ENCODE measurements at regions not wholly inside any gene's neighbourhood (a gene's known extent, or its start where the extent isn't known, plus 50 kb on each side); places are given as distances from the start of the nearest gene placed in this dataset.
"Not testable (repeated sequence)": the region's sequence is repeated elsewhere in the genome, so short reads cannot be mapped to it uniquely, and the experiment has no call there.

GRCh38 chr1:208486677-208487076 is 242.5 kb upstream of the PLXNA2 start:
- no peaks in the 10 kb centered on the region for H3K27me3 ChIP-seq
- no peaks in the 10 kb centered on the region for H3K4me1 ChIP-seq
- H3K36me3 ChIP-seq, result no peaks in the 10 kb centered on the region
- TF ChIP-seq EP300 (IDR thresholded peaks at IDR 0.05) (no peak), POLR2AphosphoS5 (IDR thresholded peaks at IDR 0.05) (no peak), CTCF (IDR thresholded peaks at IDR 0.05) (no peak), POLR2A (IDR thresholded peaks at IDR 0.05) (no peak)
- no peaks in the 10 kb centered on the region for H3K9me3 ChIP-seq
- no peak for ATAC-seq
- H3K4me3 ChIP-seq, result no peak overlapping the region
- H3K27ac ChIP-seq, result no peak overlapping the region

GRCh38 chr1:208488432-208488831 is 244.2 kb upstream of the PLXNA2 start:
- not testable (repeated sequence) for H3K36me3 ChIP-seq, H3K27me3 ChIP-seq, H3K9me3 ChIP-seq, ATAC-seq, H3K4me3 ChIP-seq, H3K4me1 ChIP-seq, H3K27ac ChIP-seq
- WGBS, 2 donors (ENCODE audit: low coverage in 1 of 2), result no CpG with 5 or more reads among the region's 36 CpGs

- no peaks in the 10 kb centered on the region for H3K4me1 ChIP-seq
- peaks cover 20% of the 10 kb centered on the region for H3K27me3 ChIP-seq
- peaks cover 0 to 25% (median 0%) of the 10 kb centered on the region in 3 donors for H3K9me3 ChIP-seq
- no peak for ATAC-seq
- 60% methylated on average over 1 of the region's 12 CpGs; no CpG with 5 or more reads in 1 of the 2 donors for WGBS, 2 donors (ENCODE audit: low coverage in 1 of 2)
- no peak for TF ChIP-seq POLR2A (IDR thresholded peaks at IDR 0.05)
- no peak for TF ChIP-seq CTCF (IDR thresholded peaks at IDR 0.05)
- TF ChIP-seq POLR2AphosphoS5 (IDR thresholded peaks at IDR 0.05), result no peak
- TF ChIP-seq EP300 (IDR thresholded peaks at IDR 0.05), result no peak
- H3K36me3 ChIP-seq, result no peaks in the 10 kb centered on the region
- H3K4me3 ChIP-seq, result no peak overlapping the region
- H3K27ac ChIP-seq, result no peak overlapping the region
These were observed 252.5 kb upstream of the PLXNA2 start for GRCh38 chr1:208496467-208497371.

GRCh38 chr1:208497866-208498541 is 253.8 kb upstream of the PLXNA2 start:
- Histone ChIP-seq H3K4me1 (no peaks in the 10 kb centered on the region), H3K27ac (no peak overlapping the region), H3K9me3 (peaks cover 0 to 25% (median 0%) of the 10 kb centered on the region in 3 donors), H3K27me3 (peaks cover 20% of the 10 kb centered on the region), H3K4me3 (no peak overlapping the region), H3K36me3 (no peaks in the 10 kb centered on the region)
- no peak for TF ChIP-seq EP300 (IDR thresholded peaks at IDR 0.05)
- TF ChIP-seq CTCF (IDR thresholded peaks at IDR 0.05), result no peak
- no peak for ATAC-seq
- WGBS, 2 donors (ENCODE audit: low coverage in 1 of 2), result 78 to 93% methylated on average over 4 of the region's 4 CpGs

GRCh38 chr1:208499026-208499425 is 254.8 kb upstream of the PLXNA2 start:
- H3K4me1 ChIP-seq, result no peaks in the 10 kb centered on the region
- TF ChIP-seq POLR2A (IDR thresholded peaks at IDR 0.05) (no peak), CTCF (IDR thresholded peaks at IDR 0.05) (no peak), POLR2AphosphoS5 (IDR thresholded peaks at IDR 0.05) (no peak), EP300 (IDR thresholded peaks at IDR 0.05) (no peak)
- no peak for ATAC-seq
- H3K27ac ChIP-seq, result no peak overlapping the region
- peaks cover 0 to 25% (median 0%) of the 10 kb centered on the region in 3 donors for H3K9me3 ChIP-seq
- no peak overlapping the region for H3K4me3 ChIP-seq
- H3K36me3 ChIP-seq, result no peaks in the 10 kb centered on the region
- WGBS, 2 donors (ENCODE audit: low coverage in 1 of 2), result 67 to 71% methylated on average over 3 of the region's 3 CpGs
- peaks cover 20% of the 10 kb centered on the region for H3K27me3 ChIP-seq
